Upper lobe of left lung (tissue), 6 donors: ENCODE measurements at regions not wholly inside any gene's neighbourhood (a gene's known extent, or its start where the extent isn't known, plus 50 kb on each side); places are given as distances from the start of the nearest gene placed in this dataset.
A peak's percentile ranks its signal among the peaks of the same experiment; 100 is the strongest.
"Not testable (repeated sequence)": the region's sequence is repeated elsewhere in the genome, so short reads cannot be mapped to it uniquely, and the experiment has no call there.

Source experiments
- ATAC-seq, 2 donors: fragments of 200-7000 bp; cut with Tn5 transposase; one replicate each; pipeline ENCODE4 v1.9.1; 2022; ENCODE audit warnings: mild to moderate bottlenecking in 2 of 2, moderate library complexity in 2 of 2; ENCODE audit not compliant: low FRiP score in 2 of 2
- DNase-seq, 2 donors: peaks; one replicate each; pipeline ENCODE4 v3.0.0-alpha.2; 2019 to 2020
- H3K27ac ChIP-seq, 4 donors: fragments of 200-600 bp; sonication (generic); one replicate each; pipeline ENCODE4 v1.5.1; 2016 to 2019
- H3K27me3 ChIP-seq, 4 donors: fragments of 200-600 bp; sonication (generic); one replicate each; pipeline ENCODE4 v1.5.1; 2017 to 2019
- H3K36me3 ChIP-seq, 4 donors: fragments of 200-600 bp; sonication (generic); one replicate each; pipeline ENCODE4 v1.5.1; 2016 to 2019
- H3K4me1 ChIP-seq, 4 donors: fragments of 200-600 bp; sonication (generic); one replicate each; pipeline ENCODE4 v1.5.1; 2018 to 2019
- H3K4me3 ChIP-seq, 4 donors: fragments of 200-600 bp; sonication (generic); one replicate each; pipeline ENCODE4 v1.5.1; 2017 to 2019; ENCODE audit warnings: mild to moderate bottlenecking in 2 of 4, moderate library complexity in 1 of 4
- H3K9me3 ChIP-seq, 4 donors: fragments of 200-600 bp; sonication (generic); one replicate each; pipeline ENCODE4 v1.5.1; 2018 to 2019
- CTCF ChIP-seq, 6 experiments: fragments of 450-650 bp in 4 of 6; fragments of 200-600 bp in 2 of 6; sonication (generic) in 2 of 6; IDR thresholded peaks; one replicate each; pipeline ENCODE4 v1.5.1; 2016 to 2019; ENCODE audit warnings: antibody characterized with exemption in 6 of 6
- EP300 ChIP-seq, 4 donors: sonication (generic); formaldehyde crosslinking; IDR thresholded peaks; one replicate each; pipeline ENCODE4 v1.5.1; 2017; ENCODE audit warnings: antibody characterized with exemption in 4 of 4, control low read depth in 2 of 4
- POLR2A ChIP-seq, 4 donors: fragments of 450-650 bp; IDR thresholded peaks; one replicate each; pipeline ENCODE4 v1.5.1; 2016 to 2017; ENCODE audit warnings: antibody characterized with exemption in 4 of 4, mild to moderate bottlenecking in 2 of 4
- POLR2AphosphoS5 ChIP-seq, 2 donors: sonication (generic); formaldehyde crosslinking; IDR thresholded peaks; one replicate each; pipeline ENCODE4 v1.5.1; 2017; ENCODE audit warnings: antibody characterized with exemption in 2 of 2
- WGBS, 2 donors: methylation state at CpG; one replicate each; pipeline ENCODE4 v1.1.5; 2017 to 2018; 5-methylcytosine and 5-hydroxymethylcytosine counted together
- donor health status: DM: no; HTN: no; CAD: no; lungs with moderate emphysema.
- donor health status: DM: no; HTN: yes; CAD: no; lungs with severe emphysema.

DNA sequence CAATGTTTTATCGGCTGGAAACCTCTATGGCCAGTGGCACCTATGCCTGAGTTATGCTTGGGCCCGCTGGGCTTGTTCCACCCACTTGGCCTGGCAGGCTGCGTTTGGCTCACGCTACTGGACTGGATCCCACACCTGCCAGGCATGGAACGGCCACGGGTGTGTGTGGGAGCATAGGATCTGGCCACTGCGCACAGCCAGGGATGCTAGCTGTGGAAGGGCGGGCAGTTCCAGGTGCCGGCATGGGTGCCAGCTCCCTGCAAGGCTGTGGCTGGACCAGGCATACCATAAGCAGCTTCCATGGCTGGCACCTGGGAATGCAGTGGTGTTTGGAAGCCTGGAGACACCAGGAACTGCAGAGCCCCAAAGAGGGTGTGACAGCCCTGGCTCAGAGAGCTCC, 1063.9 kb upstream of the ACO1 start:
- peaks cover 0 to 7% (median 5%) of the 10 kb centered on the region in 4 donors for H3K4me1 ChIP-seq
- H3K4me3 ChIP-seq, result no peak overlapping the region
- TF ChIP-seq POLR2A (IDR thresholded peaks at IDR 0.05), result no peak
- TF ChIP-seq POLR2AphosphoS5 (IDR thresholded peaks at IDR 0.05), result no peak
- TF ChIP-seq EP300 (IDR thresholded peaks at IDR 0.05), result no peak
- TF ChIP-seq CTCF (IDR thresholded peaks at IDR 0.05), result no peak
- peak in 1 of 2 donors; percentile 54 for DNase-seq
- no peaks in the 10 kb centered on the region for H3K9me3 ChIP-seq
- H3K36me3 ChIP-seq, result no peaks in the 10 kb centered on the region
- WGBS, 2 donors, result 88 to 99% methylated on average over 6 to 9 of the region's 9 CpGs
- no peak overlapping the region for H3K27ac ChIP-seq
- peak in 1 of 2 donors; percentile 37 for ATAC-seq
- H3K27me3 ChIP-seq, result no peaks in the 10 kb centered on the region

- no peak overlapping the region for H3K4me3 ChIP-seq
- H3K9me3 ChIP-seq, result no peaks in the 10 kb centered on the region
- H3K4me1 ChIP-seq, result peaks cover 0 to 7% (median 5%) of the 10 kb centered on the region in 4 donors
- H3K36me3 ChIP-seq, result no peaks in the 10 kb centered on the region
- WGBS, 2 donors, result 73 to 90% methylated on average over 2 to 6 of the region's 6 CpGs
- no peak overlapping the region for H3K27ac ChIP-seq
- TF ChIP-seq EP300 (IDR thresholded peaks at IDR 0.05) (no peak), POLR2AphosphoS5 (IDR thresholded peaks at IDR 0.05) (no peak), CTCF (IDR thresholded peaks at IDR 0.05) (no peak), POLR2A (IDR thresholded peaks at IDR 0.05) (no peak)
- ATAC-seq (peak in 1 of 2 donors; percentile 22), DNase-seq (peak in 1 of 2 donors; percentile 42)
- H3K27me3 ChIP-seq, result no peaks in the 10 kb centered on the region
These were observed 1063.2 kb upstream of the ACO1 start for GRCh38 chr9:31321256-31321655.

- ATAC-seq (peak in 1 of 2 donors; percentile 43), DNase-seq (peak in 1 of 2 donors; percentile 53)
- H3K36me3 ChIP-seq, result no peaks in the 10 kb centered on the region
- 87 to 92% methylated on average over 3 of the region's 3 CpGs for WGBS, 2 donors
- H3K9me3 ChIP-seq, result no peaks in the 10 kb centered on the region
- H3K4me1 ChIP-seq, result peaks cover 0 to 7% (median 5%) of the 10 kb centered on the region in 4 donors
- TF ChIP-seq CTCF (IDR thresholded peaks at IDR 0.05) (no peak), EP300 (IDR thresholded peaks at IDR 0.05) (no peak), POLR2AphosphoS5 (IDR thresholded peaks at IDR 0.05) (no peak), POLR2A (IDR thresholded peaks at IDR 0.05) (no peak)
- H3K4me3 ChIP-seq, result no peak overlapping the region
- no peaks in the 10 kb centered on the region for H3K27me3 ChIP-seq
- H3K27ac ChIP-seq, result no peak overlapping the region
These were observed 1062.8 kb upstream of the ACO1 start for GRCh38 chr9:31321686-31322085.

DNA sequence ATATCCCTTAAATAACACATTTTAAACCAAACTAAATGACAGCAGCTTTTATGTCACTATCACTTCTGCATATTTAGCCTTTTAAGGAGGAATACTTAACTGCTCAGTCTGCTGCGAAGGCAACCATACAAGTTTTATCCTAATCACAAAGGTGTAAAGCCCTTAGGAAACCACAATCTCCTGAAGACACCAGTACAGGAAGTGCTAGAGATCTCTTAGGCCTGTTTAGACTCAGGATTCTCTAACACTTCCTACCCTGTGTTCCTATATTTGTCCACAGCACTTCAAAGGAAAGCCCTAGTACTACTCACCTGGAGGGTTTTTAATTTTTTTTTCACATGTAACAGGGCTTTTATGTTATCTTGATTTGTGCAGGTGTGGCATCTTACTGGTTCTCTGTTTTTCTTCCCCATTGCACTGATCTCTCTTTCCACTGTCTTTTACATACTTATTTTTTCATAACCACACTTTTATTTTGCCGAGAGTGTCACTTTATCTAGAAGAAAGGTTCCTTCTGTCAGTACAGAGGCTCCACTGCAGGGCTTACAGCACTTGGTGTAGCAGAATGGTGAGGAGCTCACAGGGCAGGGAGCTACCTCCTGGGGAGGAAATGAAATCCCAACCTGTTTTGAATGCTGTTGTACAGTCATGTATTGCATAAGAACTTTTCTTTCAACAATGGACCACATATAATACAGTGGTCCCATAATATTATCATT, 1060.6 kb upstream of the ACO1 start:
- H3K27ac ChIP-seq, result no peak overlapping the region
- H3K36me3 ChIP-seq, result no peaks in the 10 kb centered on the region
- no peak for TF ChIP-seq CTCF (IDR thresholded peaks at IDR 0.05)
- no peak for TF ChIP-seq POLR2A (IDR thresholded peaks at IDR 0.05)
- TF ChIP-seq POLR2AphosphoS5 (IDR thresholded peaks at IDR 0.05), result no peak
- no peak for TF ChIP-seq EP300 (IDR thresholded peaks at IDR 0.05)
- H3K4me3 ChIP-seq, result no peak overlapping the region
- H3K4me1 ChIP-seq, result peaks cover 0 to 7% (median 5%) of the 10 kb centered on the region in 4 donors
- H3K27me3 ChIP-seq, result no peaks in the 10 kb centered on the region
- ATAC-seq (peak in 1 of 2 donors; percentile 57), DNase-seq (no peak)
- no peaks in the 10 kb centered on the region for H3K9me3 ChIP-seq
- WGBS, 2 donors, result 47 to 60% methylated on average over 2 of the region's 2 CpGs

DNA sequence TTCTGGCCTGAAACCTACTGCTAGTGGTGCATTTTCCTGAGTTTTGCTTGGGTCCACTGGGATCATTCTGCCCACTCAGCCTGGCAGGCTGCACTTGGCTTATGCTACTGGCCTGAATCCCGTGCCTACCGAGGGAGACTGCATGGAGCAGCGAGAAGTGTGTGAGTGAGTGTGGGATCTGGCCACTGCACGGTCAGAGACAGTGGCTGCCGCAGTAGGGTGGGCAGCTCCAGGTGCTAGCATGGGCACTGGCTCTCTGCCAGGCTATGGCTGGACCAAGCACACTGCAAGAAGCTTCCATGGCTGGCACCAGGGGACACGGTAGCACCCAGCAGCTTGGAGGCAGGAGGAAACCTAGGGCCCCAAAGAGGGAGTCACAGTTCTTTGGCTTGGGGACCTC, 1058.7 kb upstream of the ACO1 start:
- Histone ChIP-seq H3K4me1 (peaks cover 0 to 7% (median 5%) of the 10 kb centered on the region in 4 donors), H3K27ac (no peak overlapping the region), H3K9me3 (no peaks in the 10 kb centered on the region), H3K4me3 (no peak overlapping the region), H3K36me3 (no peaks in the 10 kb centered on the region), H3K27me3 (no peaks in the 10 kb centered on the region)
- WGBS, 2 donors, result 84 to 92% methylated on average over 5 to 6 of the region's 6 CpGs
- ATAC-seq, result peak; percentile 31 to 40
- no peak for TF ChIP-seq EP300 (IDR thresholded peaks at IDR 0.05)
- TF ChIP-seq POLR2AphosphoS5 (IDR thresholded peaks at IDR 0.05), result no peak
- no peak for TF ChIP-seq CTCF (IDR thresholded peaks at IDR 0.05)
- no peak for TF ChIP-seq POLR2A (IDR thresholded peaks at IDR 0.05)
- DNase-seq, result peak in 1 of 2 donors; percentile 19

DNA sequence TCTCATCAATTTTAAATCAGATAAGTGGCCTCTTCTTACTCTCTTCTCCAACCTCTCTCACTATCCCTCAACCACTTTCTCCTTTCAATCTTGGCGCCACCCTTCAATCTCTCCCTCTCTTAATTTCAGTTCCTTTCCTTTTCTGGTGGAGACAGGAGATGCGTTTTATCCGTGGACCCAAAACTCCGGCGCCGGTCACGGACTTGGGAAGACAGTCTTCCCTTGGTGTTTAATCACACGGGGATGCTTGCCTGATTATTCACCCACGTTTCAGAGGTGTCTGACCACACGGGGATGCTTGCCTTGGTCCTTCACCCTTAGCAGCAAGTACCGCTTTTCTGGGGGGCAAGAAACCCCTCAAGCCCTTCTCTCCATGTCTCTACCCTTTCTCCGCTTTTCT, 1057.6 kb upstream of the ACO1 start:
- not testable (repeated sequence) for H3K27me3 ChIP-seq, H3K4me1 ChIP-seq, H3K36me3 ChIP-seq, DNase-seq, ATAC-seq, H3K27ac ChIP-seq, H3K9me3 ChIP-seq, H3K4me3 ChIP-seq
- WGBS, 2 donors, result 92 to 97% methylated on average over 12 of the region's 12 CpGs
